ENCODE measurements at regions not wholly inside any gene's neighbourhood (a gene's known extent, or its start where the extent isn't known, plus 50 kb on each side); places are given as distances from the start of the nearest gene placed in this dataset.

GRCh38 chr15:93247466-93248121, 158.6 kb upstream of the RGMA start:
- DNase-seq: no peak

DNA sequence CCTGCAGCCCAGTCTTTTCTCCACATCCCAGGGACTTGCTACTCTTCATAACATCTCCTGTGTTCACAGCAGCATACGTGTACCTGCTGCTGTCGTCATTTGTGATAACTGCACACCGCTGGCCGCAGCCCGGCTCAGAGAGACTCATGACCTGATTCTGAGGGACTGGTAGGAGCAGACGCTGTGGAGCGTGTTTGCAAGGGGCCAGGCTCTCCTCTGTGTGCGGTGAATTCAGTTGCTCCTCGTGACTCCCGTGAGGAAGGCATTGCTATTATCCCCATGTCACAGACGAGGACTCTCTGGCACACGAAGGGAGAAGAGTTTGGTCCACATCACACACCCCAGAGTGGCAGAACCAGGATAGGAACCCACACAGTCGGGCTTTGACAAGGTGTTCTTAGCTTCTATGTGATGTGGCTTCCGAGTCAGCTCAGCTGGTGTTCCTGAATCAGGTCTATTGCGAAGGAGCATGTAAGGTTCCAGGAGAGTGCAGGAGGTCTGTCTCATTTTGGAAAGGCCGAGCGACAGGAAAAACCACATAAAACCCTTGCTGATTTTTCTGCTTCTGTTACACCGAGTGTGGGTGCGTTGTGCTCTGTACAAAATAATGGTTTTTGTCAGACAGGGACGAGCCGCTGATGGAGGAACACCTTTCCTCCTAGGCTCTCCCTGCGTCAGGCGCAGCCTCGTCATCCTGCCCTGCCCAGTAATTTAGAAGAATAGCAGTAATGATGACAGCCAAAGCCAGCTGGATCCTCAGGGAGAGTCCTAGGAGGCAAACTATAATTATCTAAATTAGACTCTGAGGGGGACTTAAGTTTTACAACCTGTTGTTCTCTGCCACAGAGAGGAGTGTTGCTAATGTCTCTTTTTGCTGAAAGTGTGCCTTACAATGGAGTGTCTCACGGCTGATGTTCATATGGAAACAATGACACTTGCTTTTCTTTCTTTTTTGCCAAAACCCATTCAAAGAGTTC, 157.5 kb upstream of the RGMA start:
- no peak for DNase-seq

DNA sequence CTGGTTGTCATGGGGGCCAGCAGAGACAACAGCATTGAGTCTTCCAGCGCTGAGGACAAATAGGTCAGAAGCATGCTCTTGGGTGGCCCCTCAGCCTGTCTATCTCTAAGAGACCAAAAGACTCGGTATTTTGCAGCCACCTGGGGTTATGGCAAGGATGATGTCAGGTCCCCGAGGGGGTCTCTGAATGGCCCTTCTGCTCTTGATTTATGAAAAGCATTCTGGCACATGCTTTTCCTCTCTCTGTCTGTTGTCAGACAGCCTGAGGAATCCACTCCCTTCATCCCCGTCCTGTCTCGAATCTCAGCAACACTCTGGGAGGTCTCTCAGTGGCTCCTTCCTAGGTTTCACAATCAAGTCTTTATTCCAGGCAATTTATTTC, 156.6 kb upstream of the RGMA start:
- DNase-seq: no peak

DNA sequence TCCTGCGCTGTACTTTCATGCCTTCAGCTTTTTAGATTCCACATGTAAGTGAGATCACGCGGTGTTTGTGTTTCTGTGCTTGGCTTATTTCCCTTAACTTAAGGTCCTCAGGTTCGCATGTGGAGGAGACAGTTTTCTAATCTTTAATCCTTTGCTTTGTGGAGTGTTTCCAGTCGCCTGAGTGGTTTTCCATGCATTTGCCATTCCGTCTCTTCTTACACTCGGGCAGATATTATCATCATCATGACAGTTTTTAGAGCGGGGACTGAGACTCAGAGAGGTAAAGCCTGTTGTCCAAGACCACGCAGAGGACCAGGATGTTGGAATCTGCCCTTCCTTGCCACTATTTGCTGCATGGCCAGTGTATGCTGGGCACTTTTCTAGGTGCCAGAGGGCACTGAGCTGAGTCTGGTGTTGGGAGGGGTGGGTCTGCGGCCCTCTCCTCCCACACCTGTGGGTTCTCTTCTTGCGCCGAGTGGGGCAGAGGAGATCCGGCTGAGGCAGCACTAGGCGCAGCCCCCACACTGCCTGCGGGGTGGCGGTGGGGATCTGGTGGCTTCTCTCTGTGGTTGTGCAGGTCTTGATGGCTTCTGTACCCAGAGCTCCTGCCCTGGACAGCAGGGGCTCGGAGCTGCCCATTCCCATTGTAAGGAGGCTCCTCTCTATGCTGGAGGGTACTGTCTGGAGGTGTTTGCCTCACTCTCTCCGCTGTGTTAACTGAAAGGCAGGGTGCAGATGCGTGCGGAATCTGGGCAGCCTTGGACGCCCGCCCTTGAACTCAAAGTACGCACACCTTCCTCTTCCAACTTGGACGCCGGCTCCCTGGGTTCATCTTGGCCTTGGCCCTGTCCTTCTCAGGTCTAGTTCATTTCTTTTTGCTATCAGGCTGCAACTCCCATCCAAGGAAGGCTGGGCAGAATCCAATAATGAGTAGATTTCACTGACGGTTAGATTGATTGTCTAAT, 156.0 kb upstream of the RGMA start:
- DNase-seq: no peak

- DNase-seq: no peak
These were observed 154.6 kb upstream of the RGMA start for GRCh38 chr15:93243573-93243972.

- DNase-seq: no peak
These were observed 152.9 kb upstream of the RGMA start for GRCh38 chr15:93241696-93242585.

DNA sequence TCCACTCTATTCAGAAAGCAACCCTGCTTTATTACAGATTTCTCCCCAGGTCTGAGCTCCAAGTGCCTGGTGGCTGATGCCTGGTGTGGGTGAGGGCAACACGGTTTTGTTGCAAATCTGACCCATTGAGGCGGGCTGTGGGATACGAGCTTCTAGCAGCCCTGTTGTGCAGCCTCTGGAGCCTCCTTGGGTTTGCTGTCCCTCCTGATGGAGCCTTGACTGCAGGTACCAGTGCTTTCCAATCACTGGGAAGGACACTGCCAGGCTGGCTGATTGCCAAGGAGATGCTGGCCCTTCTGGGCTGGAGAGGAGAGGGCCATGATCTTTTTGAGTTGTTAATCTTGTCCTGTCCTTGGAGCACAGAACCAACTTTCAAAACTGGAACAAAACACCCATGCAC, 151.0 kb upstream of the RGMA start:
- no peak for DNase-seq

GRCh38 chr15:93239591-93239990, 150.6 kb upstream of the RGMA start:
- DNase-seq: no peak

GRCh38 chr15:93238641-93239040, 149.6 kb upstream of the RGMA start:
- no peak for DNase-seq

- DNase-seq: no peak
These were observed 147.1 kb upstream of the RGMA start for GRCh38 chr15:93235926-93236780.

DNA sequence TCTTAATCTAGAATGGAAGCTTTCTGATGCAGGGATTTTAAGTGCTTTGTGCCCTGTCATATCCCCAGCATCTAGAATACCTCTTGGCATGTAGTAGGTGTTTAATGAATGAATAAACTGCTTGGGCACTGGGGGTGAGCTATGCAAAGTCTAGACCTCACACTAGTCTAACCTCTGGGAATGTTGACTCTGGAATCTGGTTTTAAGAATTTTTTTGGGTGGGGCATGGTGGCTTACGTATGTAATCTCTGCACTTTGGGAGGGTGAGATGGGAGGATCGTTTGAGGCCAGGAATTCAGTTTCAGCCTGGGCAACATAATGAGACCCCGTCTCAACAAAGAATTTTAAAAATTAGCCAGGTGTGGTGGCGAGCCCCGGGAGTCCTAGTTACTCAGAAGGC, 146.3 kb upstream of the RGMA start:
- no peak for DNase-seq

DNA sequence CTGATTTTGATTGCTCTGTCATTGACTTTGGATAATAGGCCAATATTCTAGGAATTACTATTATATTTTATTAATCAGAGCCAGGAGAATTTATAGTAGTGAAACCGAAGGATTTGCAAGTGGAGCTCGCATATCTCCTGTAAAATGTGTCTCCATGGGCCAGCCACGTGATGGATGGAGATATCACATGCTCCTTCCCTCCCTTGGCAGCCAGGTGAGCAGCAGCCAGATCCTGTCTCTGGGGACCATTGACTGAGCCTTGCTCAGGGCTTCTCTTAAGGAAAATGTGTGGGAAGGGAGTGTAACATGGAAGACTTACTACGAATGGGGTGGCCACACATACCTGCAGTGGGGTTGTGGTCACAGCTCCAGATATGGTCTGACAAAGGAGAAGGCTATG, 144.7 kb upstream of the RGMA start:
- DNase-seq: no peak

DNA sequence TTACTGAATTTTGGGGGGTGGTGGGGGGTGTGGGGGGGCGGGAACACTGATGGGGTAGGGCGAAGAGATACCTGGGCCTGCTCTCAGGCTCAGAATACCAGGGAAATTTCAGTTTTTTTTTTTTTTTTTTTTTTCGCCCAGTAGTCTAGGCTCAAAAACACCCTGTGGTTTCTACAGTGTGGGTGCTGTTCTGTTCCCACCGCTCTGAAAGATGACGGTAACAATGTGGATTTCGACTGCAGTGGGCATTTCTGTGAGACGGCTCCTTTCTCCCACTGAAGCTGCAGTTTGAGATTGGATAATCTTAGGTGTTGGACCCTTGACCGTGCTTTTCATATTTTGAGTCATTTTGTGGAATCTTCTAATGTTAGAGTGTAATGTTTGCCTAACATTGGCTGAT, 143.8 kb upstream of the RGMA start:
- DNase-seq: no peak

GRCh38 chr15:93231994-93232393, 143.0 kb upstream of the RGMA start:
- no peak for DNase-seq

DNA sequence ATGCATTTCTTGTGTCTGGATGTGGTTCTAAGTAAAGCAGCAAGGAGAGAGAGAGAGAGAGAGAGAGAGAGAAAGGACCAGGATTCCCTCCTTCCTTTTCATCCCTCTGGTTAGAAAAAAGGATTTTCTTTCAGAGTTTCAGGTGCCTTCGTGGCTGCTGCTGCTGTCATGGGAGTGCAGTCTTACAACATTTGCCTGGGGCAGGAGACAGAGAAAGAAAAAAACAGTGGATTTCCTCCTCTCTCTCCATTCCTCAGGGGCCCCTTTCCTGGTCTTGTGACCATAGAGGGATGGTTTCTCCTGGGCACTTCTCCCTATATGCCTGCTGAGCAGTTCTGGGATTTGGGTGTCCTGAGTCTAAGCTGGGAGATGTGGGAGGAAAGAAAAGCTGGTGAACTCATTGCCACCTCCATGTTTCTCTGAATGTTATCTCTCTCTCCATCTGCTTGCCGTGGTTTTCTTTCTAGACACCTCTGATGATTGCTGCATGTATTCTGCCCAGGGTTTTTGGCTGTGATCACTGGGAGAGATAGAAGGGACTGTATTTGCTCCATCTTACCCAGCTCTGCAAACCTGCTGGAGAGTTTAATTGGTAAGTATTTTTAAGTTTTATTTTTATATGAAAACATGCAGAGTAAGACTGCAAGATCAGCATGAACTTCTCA, 142.4 kb upstream of the RGMA start:
- no peak for DNase-seq

- DNase-seq: no peak
These were observed 139.5 kb upstream of the RGMA start for GRCh38 chr15:93228546-93228945.

DNA sequence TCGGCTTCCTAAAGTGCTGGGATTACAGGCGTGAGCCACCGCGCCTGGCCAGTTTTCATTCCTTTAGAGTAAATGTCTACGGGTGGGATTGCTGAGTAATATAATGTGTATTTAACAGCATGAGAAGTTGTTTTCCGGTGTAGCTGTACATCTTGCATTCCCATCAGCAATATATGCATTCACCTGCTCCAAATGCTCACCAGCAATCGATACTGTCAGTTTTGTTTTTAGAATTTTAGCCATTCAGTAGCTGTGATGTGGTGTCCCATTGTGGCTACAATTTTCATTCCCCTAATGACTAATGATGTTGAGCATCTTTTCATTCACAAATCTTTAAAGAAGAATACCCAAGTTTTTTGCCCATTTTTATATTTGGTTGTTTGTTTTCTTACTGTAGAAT, 134.8 kb upstream of the RGMA start:
- DNase-seq: no peak

DNA sequence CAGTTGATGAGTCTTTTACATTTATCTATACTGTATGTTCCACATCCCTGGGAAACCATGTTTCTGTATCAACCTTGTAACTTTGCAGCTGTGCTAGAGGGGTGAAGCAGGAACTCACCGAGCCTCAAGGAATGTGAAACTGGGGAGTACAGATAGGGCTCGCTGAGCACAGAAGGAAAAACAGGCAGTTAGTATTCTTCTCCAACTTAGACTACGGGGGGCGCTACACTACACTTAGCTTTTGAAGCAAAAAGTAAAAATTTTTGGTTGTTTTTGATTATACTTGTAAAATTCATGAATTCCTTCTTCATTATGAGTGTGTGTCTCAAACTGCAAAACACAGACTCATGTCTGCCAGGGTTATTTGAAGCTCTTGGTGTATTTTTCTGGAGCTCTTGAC, 132.7 kb upstream of the RGMA start:
- DNase-seq: no peak

GRCh38 chr15:93219859-93220420, 130.9 kb upstream of the RGMA start:
- DNase-seq: no peak

GRCh38 chr15:93217343-93217742, 128.3 kb upstream of the RGMA start:
- DNase-seq: no peak

Measured in NCI-H1694 treated with DMSO at 0.1 percent for 48 hours (cell line).